ENCODE measurements at regions not wholly inside any gene's neighbourhood (a gene's known extent, or its start where the extent isn't known, plus 50 kb on each side); places are given as distances from the start of the nearest gene placed in this dataset.
A peak's percentile ranks its signal among the peaks of the same experiment; 100 is the strongest.
"Not testable (repeated sequence)": the region's sequence is repeated elsewhere in the genome, so short reads cannot be mapped to it uniquely, and the experiment has no call there.

DNA sequence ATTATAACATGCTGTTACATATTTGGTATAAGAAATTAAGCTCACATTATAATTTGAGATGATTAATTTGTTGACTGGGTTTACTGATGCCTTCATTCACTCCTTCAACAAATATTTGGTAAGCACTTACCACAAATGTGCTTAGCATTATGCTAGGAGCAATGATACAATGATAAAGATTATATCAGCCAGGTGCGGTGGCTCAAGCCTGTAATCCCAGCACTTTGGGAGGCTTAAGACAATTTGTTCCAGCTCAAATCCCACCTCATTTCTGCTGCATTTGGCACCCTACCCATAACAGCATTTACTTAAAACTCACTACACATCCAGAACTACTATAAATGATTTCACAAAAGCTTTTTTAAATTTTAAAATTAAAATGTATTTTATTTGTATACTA is 1263.6 kb upstream of the RAG2 start:
- H2AFZ ChIP-seq (ENCODE audit: insufficient read depth, low read depth, low read length, poor library complexity, severe bottlenecking) = no peak overlapping the region
- H3K27me3 ChIP-seq (ENCODE audit: control insufficient read depth in 2 of 2, insufficient read depth in 2 of 2, low read length in 2 of 2) = no peaks in the 10 kb centered on the region
- Mint-ChIP-seq H3K36me3 (no peaks in the 10 kb centered on the region), H3K4me3 (no peak overlapping the region), H3K9me3 (peaks cover 0 to 4% (median 0%) of the 10 kb centered on the region in 7 donors), H3K27ac (no peak overlapping the region), H3K4me1 (no peaks in the 10 kb centered on the region), H3K27me3 (ENCODE audit: low read depth in 3 of 3) (peaks cover 0 to 2% (median 0%) of the 10 kb centered on the region in 3 donors)
- intact Hi-C loops (cut with micrococcal nuclease) = no loop called here
- H4K20me1 ChIP-seq (ENCODE audit: insufficient read depth, low read length) = no peaks in the 10 kb centered on the region
- no peak overlapping the region for H3K4me2 ChIP-seq (replicated peaks; ENCODE audit: extremely low read depth, low read length, poor library complexity, severe bottlenecking)
- no CpG with 5 or more reads among the region's 1 CpG for WGBS (ENCODE audit: insufficient coverage)
- H3K4me3 ChIP-seq (replicated peaks in 1 of 3; ENCODE audit: low read depth in 2 of 3, low read length in 3 of 3) = no peak overlapping the region
- H3K27ac ChIP-seq (ENCODE audit: low read depth in 1 of 2, low read length in 2 of 2) = no peak overlapping the region
- peaks cover 0 to 7% of the 10 kb centered on the region in 2 donors for H3K9me3 ChIP-seq (replicated peaks in 1 of 2; ENCODE audit: control insufficient read depth in 1 of 2, insufficient read depth in 1 of 2, low read length in 2 of 2)
- H3K9ac ChIP-seq (ENCODE audit: insufficient read depth, low read length, poor library complexity, severe bottlenecking) = no peak overlapping the region
- no peaks in the 10 kb centered on the region for H3K36me3 ChIP-seq (replicated peaks in 1 of 2; ENCODE audit: control insufficient read depth in 1 of 2, insufficient read depth in 2 of 2, low read length in 2 of 2)
- no peak for DNase-seq
- H3K4me1 ChIP-seq (ENCODE audit: control insufficient read depth in 1 of 2, insufficient read depth in 2 of 2, low read length in 2 of 2) = no peaks in the 10 kb centered on the region
- H3K79me2 ChIP-seq (ENCODE audit: insufficient read depth, low read length) = no peaks in the 10 kb centered on the region
- TF ChIP-seq, protein P1, sequence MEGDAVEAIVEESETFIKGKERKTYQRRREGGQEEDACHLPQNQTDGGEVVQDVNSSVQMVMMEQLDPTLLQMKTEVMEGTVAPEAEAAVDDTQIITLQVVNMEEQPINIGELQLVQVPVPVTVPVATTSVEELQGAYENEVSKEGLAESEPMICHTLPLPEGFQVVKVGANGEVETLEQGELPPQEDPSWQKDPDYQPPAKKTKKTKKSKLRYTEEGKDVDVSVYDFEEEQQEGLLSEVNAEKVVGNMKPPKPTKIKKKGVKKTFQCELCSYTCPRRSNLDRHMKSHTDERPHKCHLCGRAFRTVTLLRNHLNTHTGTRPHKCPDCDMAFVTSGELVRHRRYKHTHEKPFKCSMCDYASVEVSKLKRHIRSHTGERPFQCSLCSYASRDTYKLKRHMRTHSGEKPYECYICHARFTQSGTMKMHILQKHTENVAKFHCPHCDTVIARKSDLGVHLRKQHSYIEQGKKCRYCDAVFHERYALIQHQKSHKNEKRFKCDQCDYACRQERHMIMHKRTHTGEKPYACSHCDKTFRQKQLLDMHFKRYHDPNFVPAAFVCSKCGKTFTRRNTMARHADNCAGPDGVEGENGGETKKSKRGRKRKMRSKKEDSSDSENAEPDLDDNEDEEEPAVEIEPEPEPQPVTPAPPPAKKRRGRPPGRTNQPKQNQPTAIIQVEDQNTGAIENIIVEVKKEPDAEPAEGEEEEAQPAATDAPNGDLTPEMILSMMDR (IDR thresholded peaks at IDR 0.05) = no peak

DNA sequence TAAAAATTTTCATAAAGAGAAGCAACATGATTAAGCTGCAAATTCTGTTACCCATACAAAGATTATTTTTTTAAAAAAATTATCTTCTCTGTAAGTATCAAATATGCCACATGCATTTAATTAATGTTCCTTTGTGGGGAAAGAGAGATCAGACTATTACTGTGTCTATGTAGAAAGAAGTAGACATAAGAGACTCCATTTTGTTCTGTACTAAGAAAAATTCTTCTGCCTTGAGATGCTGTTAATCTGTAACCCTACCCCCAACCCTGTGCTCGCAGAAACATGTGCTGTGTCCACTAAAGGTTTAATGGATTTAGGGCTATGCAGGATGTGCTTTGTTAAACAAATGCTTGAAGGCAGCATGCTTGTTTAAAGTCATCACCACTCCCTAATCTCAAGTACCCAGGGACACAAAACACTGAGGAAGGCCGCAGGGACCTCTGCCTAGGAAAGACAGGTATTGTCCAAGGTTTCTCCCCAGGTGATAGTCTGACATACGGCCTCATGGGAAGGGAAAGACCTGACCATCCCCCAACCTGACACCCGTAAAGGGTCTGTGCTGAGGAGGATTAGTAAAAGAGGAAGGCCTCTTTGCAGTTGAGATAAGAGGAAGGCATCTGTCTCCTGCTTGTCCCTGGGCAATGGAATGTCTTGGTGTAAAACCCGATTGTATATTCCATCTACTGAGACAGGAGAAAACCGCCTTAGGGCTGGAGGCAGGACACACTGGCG is 1260.9 kb upstream of the RAG2 start:
- intact Hi-C loops (cut with micrococcal nuclease); H2AFZ ChIP-seq (ENCODE audit: insufficient read depth, low read depth, low read length, poor library complexity, severe bottlenecking); H3K4me1 ChIP-seq (ENCODE audit: control insufficient read depth in 1 of 2, insufficient read depth in 2 of 2, low read length in 2 of 2); H3K27me3 Mint-ChIP-seq (ENCODE audit: low read depth in 3 of 3); H3K4me2 ChIP-seq (replicated peaks; ENCODE audit: extremely low read depth, low read length, poor library complexity, severe bottlenecking); H3K9ac ChIP-seq (ENCODE audit: insufficient read depth, low read length, poor library complexity, severe bottlenecking); DNase-seq; H3K9me3 ChIP-seq (replicated peaks in 1 of 2; ENCODE audit: control insufficient read depth in 1 of 2, insufficient read depth in 1 of 2, low read length in 2 of 2); H3K79me2 ChIP-seq (ENCODE audit: insufficient read depth, low read length); H3K9me3 Mint-ChIP-seq; H3K4me1 Mint-ChIP-seq; H4K20me1 ChIP-seq (ENCODE audit: insufficient read depth, low read length); H3K4me3 ChIP-seq (replicated peaks in 1 of 3; ENCODE audit: low read depth in 2 of 3, low read length in 3 of 3); H3K36me3 ChIP-seq (replicated peaks in 1 of 2; ENCODE audit: control insufficient read depth in 1 of 2, insufficient read depth in 2 of 2, low read length in 2 of 2); H3K36me3 Mint-ChIP-seq; H3K27me3 ChIP-seq (ENCODE audit: control insufficient read depth in 2 of 2, insufficient read depth in 2 of 2, low read length in 2 of 2); H3K27ac ChIP-seq (ENCODE audit: low read depth in 1 of 2, low read length in 2 of 2); H3K4me3 Mint-ChIP-seq: not testable (repeated sequence)
- WGBS (ENCODE audit: insufficient coverage) = no CpG with 5 or more reads among the region's 7 CpGs
- peak overlapping the region in 1 of 7 donors; percentile 20 for H3K27ac Mint-ChIP-seq
